ENCODE measurements at regions not wholly inside any gene's neighbourhood (a gene's known extent, or its start where the extent isn't known, plus 50 kb on each side); places are given as distances from the start of the nearest gene placed in this dataset.
"Not testable (repeated sequence)": the region's sequence is repeated elsewhere in the genome, so short reads cannot be mapped to it uniquely, and the experiment has no call there.

GRCh38 chr1:228669242-228669585 lies 66.1 kb upstream of the RHOU start (continued):
- TF ChIP-seq, protein P1, sequence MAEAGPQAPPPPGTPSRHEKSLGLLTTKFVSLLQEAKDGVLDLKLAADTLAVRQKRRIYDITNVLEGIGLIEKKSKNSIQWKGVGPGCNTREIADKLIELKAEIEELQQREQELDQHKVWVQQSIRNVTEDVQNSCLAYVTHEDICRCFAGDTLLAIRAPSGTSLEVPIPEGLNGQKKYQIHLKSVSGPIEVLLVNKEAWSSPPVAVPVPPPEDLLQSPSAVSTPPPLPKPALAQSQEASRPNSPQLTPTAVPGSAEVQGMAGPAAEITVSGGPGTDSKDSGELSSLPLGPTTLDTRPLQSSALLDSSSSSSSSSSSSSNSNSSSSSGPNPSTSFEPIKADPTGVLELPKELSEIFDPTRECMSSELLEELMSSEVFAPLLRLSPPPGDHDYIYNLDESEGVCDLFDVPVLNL (IDR thresholded peaks at IDR 0.05; ENCODE audit: low read depth, low read length) = no peak

DNA sequence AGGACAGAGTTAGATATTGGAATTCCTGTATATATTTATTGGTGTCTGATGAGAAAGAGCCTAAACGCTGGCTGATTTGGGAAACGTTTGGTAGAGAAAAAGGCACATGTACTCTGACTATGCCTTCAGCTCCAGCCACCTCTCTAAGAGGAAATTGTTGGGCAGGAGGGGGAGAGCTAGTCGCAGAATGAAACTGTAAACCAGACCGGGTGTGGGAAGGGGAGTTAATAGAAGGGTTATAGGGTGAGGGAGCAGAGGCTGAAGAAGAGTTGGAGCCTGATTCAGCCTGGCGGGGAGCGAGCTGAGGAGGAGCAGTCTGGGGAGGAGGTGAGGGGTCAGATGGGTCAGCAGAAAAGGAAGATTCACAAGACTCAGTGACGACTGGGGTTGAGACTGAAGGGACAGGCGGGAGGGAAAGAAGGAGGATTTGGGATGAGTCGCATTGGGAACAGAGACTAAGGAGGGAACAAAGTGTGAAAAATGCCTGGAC lies 54.2 kb upstream of the RHOU start:
- DNase-seq (ENCODE audit: low read depth, low spot score); H4K20me1 ChIP-seq (ENCODE audit: control insufficient read depth, insufficient read depth); H3K27ac ChIP-seq (ENCODE audit: control insufficient read depth, insufficient read depth); SMC1A ChIA-PET (ENCODE audit: uncharacterized antibody, unreplicated experiment); CTCF ChIA-PET; H3K4me1 ChIP-seq (ENCODE audit: control insufficient read depth, insufficient read depth, low read length); ATAC-seq; FAIRE-seq; H3K36me3 ChIP-seq (ENCODE audit: control insufficient read depth in 2 of 2, insufficient read depth in 2 of 2, low read length in 1 of 2); intact Hi-C loops (cut with micrococcal nuclease; ENCODE audit: unreplicated experiment); H3K4me3 ChIP-seq; H3K9me3 ChIP-seq (replicated peaks; ENCODE audit: control insufficient read depth, insufficient read depth, low read length); H2AFZ ChIP-seq (ENCODE audit: control insufficient read depth, low read depth, low read length); H3K4me2 ChIP-seq (ENCODE audit: control insufficient read depth, insufficient read depth); H3K79me2 ChIP-seq (ENCODE audit: control insufficient read depth, insufficient read depth, low read length); BruUV-seq (replicated peaks); H3K9ac ChIP-seq (ENCODE audit: control insufficient read depth, insufficient read depth, low read length); H3K27me3 ChIP-seq (replicated peaks in 1 of 2; ENCODE audit: control insufficient read depth in 2 of 2, insufficient read depth in 2 of 2, low read length in 1 of 2); in situ Hi-C loops (cut with MboI); POLR2A ChIA-PET; RAD21 ChIA-PET (ENCODE audit: unreplicated experiment): not testable (repeated sequence)
- 33% methylated on average over 9 of the region's 9 CpGs for WGBS (ENCODE audit: insufficient coverage, insufficient replicate concordance, low lambda C conversion rate, missing lambda C conversion rate)

GRCh38 chr1:228683428-228683827 lies 51.9 kb upstream of the RHOU start:
- WGBS (ENCODE audit: insufficient coverage, insufficient replicate concordance, low lambda C conversion rate, missing lambda C conversion rate) = 38% methylated on average over 3 of the region's 3 CpGs
- in situ Hi-C loops (cut with MboI) = no loop called here
- intact Hi-C loops (cut with micrococcal nuclease; ENCODE audit: unreplicated experiment) = no loop called here

More at GRCh38 chr1:228683428-228683827, 51.9 kb upstream of the RHOU start:
- H3K4me2 ChIP-seq (ENCODE audit: control insufficient read depth, insufficient read depth) = no peak overlapping the region
- H3K4me1 ChIP-seq (ENCODE audit: control insufficient read depth, insufficient read depth, low read length) = no peaks in the 10 kb centered on the region
- ChIA-PET SMC1A (ENCODE audit: uncharacterized antibody, unreplicated experiment) (no interaction called here), POLR2A (no interaction called here), RAD21 (ENCODE audit: unreplicated experiment) (no interaction called here), CTCF (no interaction called here)
- FAIRE-seq (no peak), DNase-seq (ENCODE audit: low read depth, low spot score) (no peak), ATAC-seq (no peak)
- no peaks in the 10 kb centered on the region for H3K9me3 ChIP-seq (replicated peaks; ENCODE audit: control insufficient read depth, insufficient read depth, low read length)
- H4K20me1 ChIP-seq (ENCODE audit: control insufficient read depth, insufficient read depth) = no peaks in the 10 kb centered on the region
- no peak overlapping the region for H3K9ac ChIP-seq (ENCODE audit: control insufficient read depth, insufficient read depth, low read length)
- TF ChIP-seq NFXL1 (IDR thresholded peaks at IDR 0.05; ENCODE audit: borderline replicate concordance) = no peak
- no peak for TF ChIP-seq KDM1A (IDR thresholded peaks at IDR 0.05; ENCODE audit: borderline replicate concordance)
- no peak overlapping the region for H2AFZ ChIP-seq (ENCODE audit: control insufficient read depth, low read depth, low read length)
- H3K36me3 ChIP-seq (ENCODE audit: control insufficient read depth in 2 of 2, insufficient read depth in 2 of 2, low read length in 1 of 2) = no peaks in the 10 kb centered on the region
- no peak overlapping the region for H3K27ac ChIP-seq (ENCODE audit: control insufficient read depth, insufficient read depth)
- H3K79me2 ChIP-seq (ENCODE audit: control insufficient read depth, insufficient read depth, low read length) = no peaks in the 10 kb centered on the region
- BruUV-seq (replicated peaks) = no TSS peak
- H3K4me3 ChIP-seq = no peak overlapping the region
- H3K27me3 ChIP-seq (replicated peaks in 1 of 2; ENCODE audit: control insufficient read depth in 2 of 2, insufficient read depth in 2 of 2, low read length in 1 of 2) = no peaks in the 10 kb centered on the region; a peak in 2 of 4 replicates

All from GM12878 (cell line).